HCT116 (cell line): ENCODE measurements at regions not wholly inside any gene's neighbourhood (a gene's known extent, or its start where the extent isn't known, plus 50 kb on each side); places are given as distances from the start of the nearest gene placed in this dataset.

ENCODE experiments used
- ELF1 ChIP-seq: IDR thresholded peaks from 2 replicates; pipeline ENCODE4 v1.6.1; 2012; ENCODE audit warnings: low read depth, borderline replicate concordance
- EZH2 ChIP-seq: fragments of 200-600 bp; sonication (generic); IDR thresholded peaks from 2 replicates; pipeline ENCODE4 v1.6.1; 2017; ENCODE audit warnings: antibody characterized with exemption, mixed run types
- MAX ChIP-seq: IDR thresholded peaks from 2 replicates; pipeline ENCODE4 v1.6.1; 2012
- POLR2A ChIP-seq: IDR thresholded peaks from 2 replicates; pipeline ENCODE4 v1.7.0; 2011; ENCODE audit warnings: borderline replicate concordance; ENCODE audit not compliant: insufficient read depth, insufficient read length; ENCODE audit errors: extremely low read depth
- POLR2AphosphoS5 ChIP-seq: IDR thresholded peaks from 2 replicates; pipeline ENCODE4 v1.6.1; 2011; ENCODE audit warnings: mild to moderate bottlenecking, low read depth, low read length, moderate library complexity
- SP1 ChIP-seq: IDR thresholded peaks from 2 replicates; pipeline ENCODE4 v1.6.1; 2012; ENCODE audit warnings: low read depth
- SRF ChIP-seq: IDR thresholded peaks from 2 replicates; pipeline ENCODE4 v1.6.1; 2012; ENCODE audit warnings: low read depth
- YY1 ChIP-seq: IDR thresholded peaks from 2 replicates; pipeline ENCODE4 v1.6.1; 2011; ENCODE audit warnings: low read length, low read depth, moderate library complexity, mild to moderate bottlenecking; ENCODE audit not compliant: insufficient replicate concordance; ENCODE audit errors: extremely low read depth
- ZBTB33 ChIP-seq: IDR thresholded peaks from 2 replicates; pipeline ENCODE4 v1.6.1; 2011; ENCODE audit warnings: mild to moderate bottlenecking, low read length, moderate library complexity; ENCODE audit not compliant: insufficient replicate concordance; ENCODE audit errors: extremely low read depth
- ZFX ChIP-seq: fragments of 450-650 bp; IDR thresholded peaks from 2 replicates; pipeline ENCODE4 v1.6.1; 2017
- ZNF274 ChIP-seq: fragments of 200-500 bp; sonication (Bioruptor generic); IDR thresholded peaks from 2 replicates; pipeline ENCODE4 v1.6.1; 2014; ENCODE audit warnings: mild to moderate bottlenecking, low read depth, low read length, inconsistent platforms
- TF ChIP-seq, protein P1 (sequence below): IDR thresholded peaks from 2 replicates; pipeline ENCODE4 v1.6.1; 2012
- TF ChIP-seq, protein P2 (sequence below), 3 experiments: fragments of 200-600 bp in 1 of 3; sonication (generic) in 1 of 3; IDR thresholded peaks in 2 of 3; conservative IDR thresholded peaks in 1 of 3; 2 replicates each; pipeline ENCODE4 v1.5.1; 2012 to 2017; ENCODE audit warnings: low read depth in 2 of 3, low read length in 2 of 3, antibody characterized with exemption in 1 of 3, borderline replicate concordance in 1 of 3, control low read depth in 1 of 3, mild to moderate bottlenecking in 1 of 3, mixed read lengths in 1 of 3, mixed run types in 1 of 3, moderate library complexity in 1 of 3; ENCODE audit not compliant: insufficient read depth in 1 of 3

- no peak for TF ChIP-seq ELF1
- no peak for TF ChIP-seq ZBTB33
- TF ChIP-seq, protein P1, sequence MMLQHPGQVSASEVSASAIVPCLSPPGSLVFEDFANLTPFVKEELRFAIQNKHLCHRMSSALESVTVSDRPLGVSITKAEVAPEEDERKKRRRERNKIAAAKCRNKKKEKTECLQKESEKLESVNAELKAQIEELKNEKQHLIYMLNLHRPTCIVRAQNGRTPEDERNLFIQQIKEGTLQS, result no peak
- TF ChIP-seq, protein P2, sequence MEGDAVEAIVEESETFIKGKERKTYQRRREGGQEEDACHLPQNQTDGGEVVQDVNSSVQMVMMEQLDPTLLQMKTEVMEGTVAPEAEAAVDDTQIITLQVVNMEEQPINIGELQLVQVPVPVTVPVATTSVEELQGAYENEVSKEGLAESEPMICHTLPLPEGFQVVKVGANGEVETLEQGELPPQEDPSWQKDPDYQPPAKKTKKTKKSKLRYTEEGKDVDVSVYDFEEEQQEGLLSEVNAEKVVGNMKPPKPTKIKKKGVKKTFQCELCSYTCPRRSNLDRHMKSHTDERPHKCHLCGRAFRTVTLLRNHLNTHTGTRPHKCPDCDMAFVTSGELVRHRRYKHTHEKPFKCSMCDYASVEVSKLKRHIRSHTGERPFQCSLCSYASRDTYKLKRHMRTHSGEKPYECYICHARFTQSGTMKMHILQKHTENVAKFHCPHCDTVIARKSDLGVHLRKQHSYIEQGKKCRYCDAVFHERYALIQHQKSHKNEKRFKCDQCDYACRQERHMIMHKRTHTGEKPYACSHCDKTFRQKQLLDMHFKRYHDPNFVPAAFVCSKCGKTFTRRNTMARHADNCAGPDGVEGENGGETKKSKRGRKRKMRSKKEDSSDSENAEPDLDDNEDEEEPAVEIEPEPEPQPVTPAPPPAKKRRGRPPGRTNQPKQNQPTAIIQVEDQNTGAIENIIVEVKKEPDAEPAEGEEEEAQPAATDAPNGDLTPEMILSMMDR (IDR thresholded peaks at IDR 0.05 in 2 of 3, conservative IDR thresholded peaks at IDR 0.05 in 1 of 3; ENCODE audit: borderline replicate concordance in 1 of 3, insufficient read depth in 1 of 3, low read depth in 2 of 3, low read length in 2 of 3), result no peak
- TF ChIP-seq MAX, result no peak
- TF ChIP-seq POLR2A, result no peak
- no peak for TF ChIP-seq SP1
- TF ChIP-seq EZH2, result no peak
- TF ChIP-seq YY1, result no peak
- TF ChIP-seq ZNF274, result no peak
- no peak for TF ChIP-seq SRF
- TF ChIP-seq POLR2AphosphoS5, result no peak
- TF ChIP-seq ZFX, result no peak
Observed at GRCh38 chr2:78355967-78356366, 669.5 kb upstream of the REG3G start.
